ENCODE measurements at regions not wholly inside any gene's neighbourhood (a gene's known extent, or its start where the extent isn't known, plus 50 kb on each side); places are given as distances from the start of the nearest gene placed in this dataset.

- no peak for TF ChIP-seq EZH2 (IDR thresholded peaks at IDR 0.05; ENCODE audit: insufficient read depth, poor library complexity, severe bottlenecking)
- no peak for TF ChIP-seq EZH2phosphoT487 (IDR thresholded peaks at IDR 0.05; ENCODE audit: insufficient read depth, low read depth)
- Histone ChIP-seq H3K9me2 (ENCODE audit: insufficient read depth) (no peaks in the 10 kb centered on the region), H3K9me3 (ENCODE audit: low read depth) (no peaks in the 10 kb centered on the region), H3K79me2 (ENCODE audit: insufficient read depth) (no peaks in the 10 kb centered on the region), H3F3A (ENCODE audit: insufficient read depth) (no peaks in the 10 kb centered on the region), H4K20me1 (ENCODE audit: insufficient read depth) (no peaks in the 10 kb centered on the region), H3K27ac (no peak overlapping the region), H2AFZ (no peak overlapping the region), H3K4me2 (ENCODE audit: unreplicated experiment) (no peak overlapping the region), H3K4me1 (ENCODE audit: insufficient read depth) (no peaks in the 10 kb centered on the region), H3K36me3 (ENCODE audit: low read depth) (no peaks in the 10 kb centered on the region), H3K9ac (no peak overlapping the region), H3K27me3 (replicated peaks; ENCODE audit: insufficient read depth) (peaks cover 2% of the 10 kb centered on the region; the same call in 1 of the 2 replicates), H3K4me3 (no peak overlapping the region)
- no peak for DNase-seq
- in situ Hi-C loops (cut with MboI): no loop called here
- 57 to 72% methylated on average over 4 of the region's 4 CpGs for WGBS, 2 experiments (ENCODE audit: low coverage in 1 of 2, low lambda C conversion rate in 2 of 2, missing lambda C conversion rate in 2 of 2)
Observed at GRCh38 chr3:176904506-176904905, 292.8 kb downstream of the TBL1XR1 start.

GRCh38 chr3:176896640-176897039 lies 300.6 kb downstream of the TBL1XR1 start:
- Histone ChIP-seq H3K9me2 (ENCODE audit: insufficient read depth) (no peaks in the 10 kb centered on the region), H2AFZ (no peak overlapping the region), H3F3A (ENCODE audit: insufficient read depth) (no peaks in the 10 kb centered on the region), H3K4me1 (ENCODE audit: insufficient read depth) (no peaks in the 10 kb centered on the region), H3K27me3 (replicated peaks; ENCODE audit: insufficient read depth) (no peaks in the 10 kb centered on the region), H3K36me3 (ENCODE audit: low read depth) (no peaks in the 10 kb centered on the region), H3K9ac (no peak overlapping the region), H3K79me2 (ENCODE audit: insufficient read depth) (no peaks in the 10 kb centered on the region), H3K9me3 (ENCODE audit: low read depth) (no peaks in the 10 kb centered on the region), H3K4me2 (ENCODE audit: unreplicated experiment) (no peak overlapping the region), H3K4me3 (no peak overlapping the region), H4K20me1 (ENCODE audit: insufficient read depth) (no peaks in the 10 kb centered on the region), H3K27ac (no peak overlapping the region)
- 4 to 5% methylated on average over 3 of the region's 3 CpGs for WGBS, 2 experiments (ENCODE audit: low coverage in 1 of 2, low lambda C conversion rate in 2 of 2, missing lambda C conversion rate in 2 of 2)
- no peak for TF ChIP-seq EZH2phosphoT487 (IDR thresholded peaks at IDR 0.05; ENCODE audit: insufficient read depth, low read depth)
- no peak for TF ChIP-seq EZH2 (IDR thresholded peaks at IDR 0.05; ENCODE audit: insufficient read depth, poor library complexity, severe bottlenecking)
- DNase-seq: no peak
- in situ Hi-C loops (cut with MboI): no loop called here

- no peaks in the 10 kb centered on the region for H3K27me3 ChIP-seq (replicated peaks; ENCODE audit: insufficient read depth)
- H2AFZ ChIP-seq: no peak overlapping the region
- H3K9me2 ChIP-seq (ENCODE audit: insufficient read depth): no peaks in the 10 kb centered on the region
- TF ChIP-seq EZH2 (IDR thresholded peaks at IDR 0.05; ENCODE audit: insufficient read depth, poor library complexity, severe bottlenecking) (no peak), EZH2phosphoT487 (IDR thresholded peaks at IDR 0.05; ENCODE audit: insufficient read depth, low read depth) (no peak)
- H3K27ac ChIP-seq: no peak overlapping the region
- no peaks in the 10 kb centered on the region for H3F3A ChIP-seq (ENCODE audit: insufficient read depth)
- no peaks in the 10 kb centered on the region for H4K20me1 ChIP-seq (ENCODE audit: insufficient read depth)
- 62 to 70% methylated on average over 3 of the region's 3 CpGs for WGBS, 2 experiments (ENCODE audit: low coverage in 1 of 2, low lambda C conversion rate in 2 of 2, missing lambda C conversion rate in 2 of 2)
- H3K4me3 ChIP-seq: no peak overlapping the region
- H3K36me3 ChIP-seq (ENCODE audit: low read depth): no peaks in the 10 kb centered on the region
- H3K4me2 ChIP-seq (ENCODE audit: unreplicated experiment): no peak overlapping the region
- H3K4me1 ChIP-seq (ENCODE audit: insufficient read depth): no peaks in the 10 kb centered on the region
- in situ Hi-C loops (cut with MboI): no loop called here
- no peak for DNase-seq
- no peak overlapping the region for H3K9ac ChIP-seq
- H3K9me3 ChIP-seq (ENCODE audit: low read depth): no peaks in the 10 kb centered on the region
- no peaks in the 10 kb centered on the region for H3K79me2 ChIP-seq (ENCODE audit: insufficient read depth)
Observed at GRCh38 chr3:176896165-176896564, 301.1 kb downstream of the TBL1XR1 start.

- TF ChIP-seq EZH2 (IDR thresholded peaks at IDR 0.05; ENCODE audit: insufficient read depth, poor library complexity, severe bottlenecking) (no peak), EZH2phosphoT487 (IDR thresholded peaks at IDR 0.05; ENCODE audit: insufficient read depth, low read depth) (no peak)
- Histone ChIP-seq H3K4me1 (ENCODE audit: insufficient read depth) (no peaks in the 10 kb centered on the region), H3K9ac (no peak overlapping the region), H3K4me2 (ENCODE audit: unreplicated experiment) (no peak overlapping the region), H3K27ac (no peak overlapping the region), H4K20me1 (ENCODE audit: insufficient read depth) (no peaks in the 10 kb centered on the region), H3K27me3 (replicated peaks; ENCODE audit: insufficient read depth) (peaks cover 4% of the 10 kb centered on the region; the same call in 1 of the 2 replicates), H3K9me2 (ENCODE audit: insufficient read depth) (no peaks in the 10 kb centered on the region), H3K4me3 (no peak overlapping the region), H2AFZ (no peak overlapping the region), H3K9me3 (ENCODE audit: low read depth) (no peaks in the 10 kb centered on the region), H3F3A (ENCODE audit: insufficient read depth) (no peaks in the 10 kb centered on the region), H3K36me3 (ENCODE audit: low read depth) (no peaks in the 10 kb centered on the region), H3K79me2 (ENCODE audit: insufficient read depth) (no peaks in the 10 kb centered on the region)
- WGBS, 2 experiments (ENCODE audit: low coverage in 1 of 2, low lambda C conversion rate in 2 of 2, missing lambda C conversion rate in 2 of 2): 63 to 78% methylated on average over 1 of the region's 1 CpG
- in situ Hi-C loops (cut with MboI): no loop called here
- no peak for DNase-seq
Observed at GRCh38 chr3:176879710-176880109, 317.6 kb downstream of the TBL1XR1 start.

- in situ Hi-C loops (cut with MboI): no loop called here
- no peaks in the 10 kb centered on the region for H3K9me3 ChIP-seq (ENCODE audit: low read depth)
- H3K27me3 ChIP-seq (replicated peaks; ENCODE audit: insufficient read depth): no peaks in the 10 kb centered on the region
- no peaks in the 10 kb centered on the region for H3K79me2 ChIP-seq (ENCODE audit: insufficient read depth)
- no peaks in the 10 kb centered on the region for H3K9me2 ChIP-seq (ENCODE audit: insufficient read depth)
- H3F3A ChIP-seq (ENCODE audit: insufficient read depth): no peaks in the 10 kb centered on the region
- H3K9ac ChIP-seq: no peak overlapping the region
- 23 to 56% methylated on average over 1 of the region's 1 CpG for WGBS, 2 experiments (ENCODE audit: low coverage in 1 of 2, low lambda C conversion rate in 2 of 2, missing lambda C conversion rate in 2 of 2)
- no peak overlapping the region for H3K4me2 ChIP-seq (ENCODE audit: unreplicated experiment)
- H3K4me1 ChIP-seq (ENCODE audit: insufficient read depth): no peaks in the 10 kb centered on the region
- no peaks in the 10 kb centered on the region for H4K20me1 ChIP-seq (ENCODE audit: insufficient read depth)
- H2AFZ ChIP-seq: no peak overlapping the region
- no peak overlapping the region for H3K27ac ChIP-seq
- H3K4me3 ChIP-seq: no peak overlapping the region
- DNase-seq: no peak
- no peaks in the 10 kb centered on the region for H3K36me3 ChIP-seq (ENCODE audit: low read depth)
- TF ChIP-seq EZH2phosphoT487 (IDR thresholded peaks at IDR 0.05; ENCODE audit: insufficient read depth, low read depth) (no peak), EZH2 (IDR thresholded peaks at IDR 0.05; ENCODE audit: insufficient read depth, poor library complexity, severe bottlenecking) (no peak)
Observed at GRCh38 chr3:176873261-176873660, 324.0 kb downstream of the TBL1XR1 start.
